Osteocyte (in vitro differentiated cells): ENCODE measurements at regions not wholly inside any gene's neighbourhood (a gene's known extent, or its start where the extent isn't known, plus 50 kb on each side); places are given as distances from the start of the nearest gene placed in this dataset.

Source experiments
- DNase-seq: peaks from one replicate; pipeline ENCODE4 v3.0.0; 2021; ENCODE audit warnings: mixed read lengths; ENCODE audit not compliant: unreplicated experiment; ENCODE audit errors: extremely low spot score
- H3K27ac Mint-ChIP-seq: one replicate; pipeline ENCODE4 v1.8.0; 2021; ENCODE audit warnings: mild to moderate bottlenecking, mixed read lengths; ENCODE audit not compliant: unreplicated experiment
- H3K27me3 Mint-ChIP-seq: one replicate; pipeline ENCODE4 v1.8.0; 2021; ENCODE audit warnings: mixed read lengths; ENCODE audit not compliant: unreplicated experiment
- H3K36me3 Mint-ChIP-seq: one replicate; pipeline ENCODE4 v1.8.0; 2021; ENCODE audit warnings: mixed read lengths; ENCODE audit not compliant: unreplicated experiment
- H3K4me1 Mint-ChIP-seq: one replicate; pipeline ENCODE4 v1.8.0; 2021; ENCODE audit warnings: mixed read lengths; ENCODE audit not compliant: unreplicated experiment
- H3K4me3 Mint-ChIP-seq: one replicate; pipeline ENCODE4 v1.8.0; 2021; ENCODE audit warnings: mild to moderate bottlenecking, moderate library complexity, mixed read lengths; ENCODE audit not compliant: unreplicated experiment
- H3K9me3 Mint-ChIP-seq: one replicate; pipeline ENCODE4 v1.8.0; 2021; ENCODE audit warnings: mixed read lengths; ENCODE audit not compliant: unreplicated experiment
- TF ChIP-seq, protein P1 (sequence below): fragments of 200-600 bp; sonication (generic); IDR thresholded peaks from 2 replicates; pipeline ENCODE4 v1.5.0; 2021; ENCODE audit warnings: antibody characterized with exemption, mild to moderate bottlenecking, moderate library complexity

DNA sequence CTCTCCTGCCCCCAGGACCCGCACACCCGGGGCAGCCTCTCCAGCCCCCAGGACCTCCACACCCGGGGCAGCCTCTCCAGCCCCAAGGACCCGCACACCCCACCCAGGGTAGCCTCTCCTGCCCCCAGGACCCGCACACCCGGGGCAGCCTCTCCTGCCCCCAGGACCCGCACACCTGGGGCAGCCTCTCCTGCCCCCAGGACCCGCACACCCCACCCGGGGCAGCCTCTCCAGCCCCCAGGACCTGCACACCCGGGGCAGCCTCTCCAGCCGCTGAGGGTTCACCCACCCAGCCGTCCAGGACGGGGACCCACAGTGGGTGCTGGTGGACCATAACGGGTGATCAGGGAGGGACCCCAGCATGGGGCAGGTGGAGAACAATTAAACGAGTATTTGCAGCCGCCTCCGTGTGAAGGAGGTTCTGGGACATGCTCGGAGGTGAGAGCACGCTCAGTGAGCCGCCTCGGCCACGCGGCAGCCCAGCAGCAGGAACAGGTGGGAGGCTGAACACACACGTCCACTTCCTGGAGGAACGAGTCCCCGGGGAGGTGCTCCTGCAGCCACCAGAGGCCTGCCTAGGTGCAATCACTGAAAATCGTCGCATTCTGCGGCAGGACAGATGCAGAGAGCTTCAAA lies 107.9 kb downstream of the PDGFA start:
- H3K27ac Mint-ChIP-seq, result no peak overlapping the region
- H3K9me3 Mint-ChIP-seq, result no peaks in the 10 kb centered on the region
- TF ChIP-seq, protein P1, sequence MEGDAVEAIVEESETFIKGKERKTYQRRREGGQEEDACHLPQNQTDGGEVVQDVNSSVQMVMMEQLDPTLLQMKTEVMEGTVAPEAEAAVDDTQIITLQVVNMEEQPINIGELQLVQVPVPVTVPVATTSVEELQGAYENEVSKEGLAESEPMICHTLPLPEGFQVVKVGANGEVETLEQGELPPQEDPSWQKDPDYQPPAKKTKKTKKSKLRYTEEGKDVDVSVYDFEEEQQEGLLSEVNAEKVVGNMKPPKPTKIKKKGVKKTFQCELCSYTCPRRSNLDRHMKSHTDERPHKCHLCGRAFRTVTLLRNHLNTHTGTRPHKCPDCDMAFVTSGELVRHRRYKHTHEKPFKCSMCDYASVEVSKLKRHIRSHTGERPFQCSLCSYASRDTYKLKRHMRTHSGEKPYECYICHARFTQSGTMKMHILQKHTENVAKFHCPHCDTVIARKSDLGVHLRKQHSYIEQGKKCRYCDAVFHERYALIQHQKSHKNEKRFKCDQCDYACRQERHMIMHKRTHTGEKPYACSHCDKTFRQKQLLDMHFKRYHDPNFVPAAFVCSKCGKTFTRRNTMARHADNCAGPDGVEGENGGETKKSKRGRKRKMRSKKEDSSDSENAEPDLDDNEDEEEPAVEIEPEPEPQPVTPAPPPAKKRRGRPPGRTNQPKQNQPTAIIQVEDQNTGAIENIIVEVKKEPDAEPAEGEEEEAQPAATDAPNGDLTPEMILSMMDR, result no peak
- no peak for DNase-seq
- H3K36me3 Mint-ChIP-seq, result no peaks in the 10 kb centered on the region
- H3K4me1 Mint-ChIP-seq, result no peaks in the 10 kb centered on the region
- no peak overlapping the region for H3K4me3 Mint-ChIP-seq
- peaks cover 18% of the 10 kb centered on the region for H3K27me3 Mint-ChIP-seq

DNA sequence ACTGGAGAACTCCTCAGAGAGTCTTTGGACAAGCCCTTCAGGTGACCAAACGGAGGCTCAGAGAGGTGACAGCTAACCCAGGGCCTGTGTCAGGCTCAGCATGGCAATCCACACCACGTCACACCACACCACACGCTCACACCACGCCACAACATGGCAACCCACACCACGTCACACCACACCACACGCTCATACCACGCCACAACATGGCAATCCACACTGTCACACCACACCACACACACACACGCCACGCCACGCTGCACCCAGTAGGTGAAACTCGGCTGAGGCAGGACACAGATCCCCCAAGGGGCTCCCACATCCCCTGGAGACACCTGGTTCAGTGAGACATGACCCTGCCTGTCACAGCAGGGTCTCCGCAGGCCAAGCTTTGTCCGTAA lies 107.3 kb downstream of the PDGFA start:
- TF ChIP-seq, protein P1, result no peak
- Mint-ChIP-seq H3K27me3 (peaks cover 13% of the 10 kb centered on the region), H3K9me3 (no peaks in the 10 kb centered on the region), H3K36me3 (no peaks in the 10 kb centered on the region), H3K4me1 (no peaks in the 10 kb centered on the region), H3K27ac (no peak overlapping the region), H3K4me3 (no peak overlapping the region)
- no peak for DNase-seq

DNA sequence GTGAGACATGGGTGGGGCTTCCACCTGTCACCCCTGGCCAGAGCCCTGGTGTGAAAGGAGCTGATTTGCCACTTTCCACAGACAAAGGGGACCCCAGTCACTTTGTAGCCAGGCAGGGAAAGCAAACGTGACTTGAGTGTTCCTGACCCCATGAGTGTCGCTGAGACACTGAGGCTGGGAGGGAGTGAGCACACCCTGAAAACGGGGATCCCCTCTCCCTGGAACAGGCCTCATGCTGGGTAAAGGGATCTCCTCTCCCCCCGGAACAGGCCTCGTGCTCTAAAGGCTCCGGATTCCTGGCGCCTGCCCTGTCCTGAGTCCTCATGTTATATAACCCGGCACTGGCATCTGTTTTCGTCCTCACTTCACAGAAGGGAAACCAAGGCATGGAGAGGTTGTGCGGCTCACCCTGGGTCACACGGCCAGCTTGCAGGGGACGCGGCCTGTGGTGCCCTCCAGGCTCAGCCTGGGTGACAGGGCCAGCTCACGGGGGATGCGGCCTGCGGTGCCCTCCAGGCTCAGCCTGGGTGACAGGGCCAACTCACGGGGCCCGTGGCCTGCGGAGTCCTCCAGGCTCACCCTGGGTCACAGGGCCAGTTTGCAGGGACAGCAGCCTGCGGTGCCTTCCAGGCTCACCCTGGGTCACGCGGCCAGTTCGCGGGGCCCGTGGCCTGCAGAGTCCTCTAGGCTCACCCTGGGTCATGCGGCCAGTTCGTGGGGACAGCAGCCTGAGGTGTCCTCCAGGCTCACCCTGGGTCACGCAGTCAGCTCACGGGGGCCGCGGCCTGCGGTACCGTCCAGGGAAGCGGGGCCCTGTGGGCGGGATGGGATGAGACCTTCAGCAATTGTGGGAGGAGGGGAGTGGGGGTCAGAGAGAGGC lies 104.7 kb downstream of the PDGFA start:
- Mint-ChIP-seq H3K4me1 (no peaks in the 10 kb centered on the region), H3K27me3 (peaks cover 11% of the 10 kb centered on the region), H3K9me3 (peaks cover 5% of the 10 kb centered on the region), H3K27ac (no peak overlapping the region), H3K36me3 (peaks cover 4% of the 10 kb centered on the region), H3K4me3 (no peak overlapping the region)
- DNase-seq, result no peak
- TF ChIP-seq, protein P1, result no peak

DNA sequence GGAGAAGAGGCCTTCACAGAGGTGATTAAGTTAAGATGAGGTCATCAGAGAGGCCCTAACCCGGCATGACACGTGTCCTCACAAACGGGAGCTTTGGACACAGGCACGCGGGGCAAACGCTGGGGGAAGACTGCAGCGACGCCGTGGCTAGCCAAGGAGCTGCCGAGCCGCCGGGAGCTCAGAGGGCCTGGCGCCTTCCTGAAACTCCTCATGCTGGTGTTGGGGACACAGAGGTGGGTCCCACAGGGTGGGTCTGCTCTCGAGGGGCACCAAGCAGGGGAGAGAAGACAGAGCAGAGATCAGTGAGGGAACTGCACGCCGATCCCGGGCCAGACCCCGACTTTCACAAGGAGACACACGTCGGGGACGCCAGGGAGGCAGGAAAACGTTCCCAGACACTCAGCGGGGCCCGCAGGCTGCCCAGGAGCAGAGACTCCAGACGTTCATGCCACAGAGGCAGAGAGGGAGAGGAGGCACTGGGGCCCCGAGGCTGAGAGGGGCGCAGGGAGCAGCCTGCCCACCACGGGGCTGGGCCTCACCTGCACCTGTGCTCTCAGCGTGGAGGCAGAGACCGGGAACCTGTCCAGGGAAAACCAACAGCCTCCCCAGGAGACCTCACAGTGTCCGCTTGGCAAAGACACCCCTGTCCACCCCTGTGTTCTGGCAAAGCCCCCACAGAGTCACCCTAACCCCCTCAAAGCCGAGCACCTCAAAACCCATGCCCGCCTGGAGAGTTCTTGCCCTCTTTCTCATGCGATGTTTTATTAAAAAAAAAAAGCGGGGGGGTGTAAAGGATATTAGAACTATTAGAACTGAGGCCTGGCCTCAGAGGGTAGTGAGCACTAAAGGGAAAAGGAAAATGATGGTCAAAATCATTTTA lies 103.8 kb downstream of the PDGFA start:
- Mint-ChIP-seq H3K4me3 (no peak overlapping the region), H3K36me3 (peaks cover 4% of the 10 kb centered on the region), H3K4me1 (no peaks in the 10 kb centered on the region), H3K27ac (no peak overlapping the region), H3K27me3 (peaks cover 7% of the 10 kb centered on the region), H3K9me3 (peaks cover 5% of the 10 kb centered on the region)
- TF ChIP-seq, protein P1, result no peak
- DNase-seq, result no peak
